ENCODE measurements at regions not wholly inside any gene's neighbourhood (a gene's known extent, or its start where the extent isn't known, plus 50 kb on each side); places are given as distances from the start of the nearest gene placed in this dataset.

- TF ChIP-seq EP300 (IDR thresholded peaks at IDR 0.05) (no peak), CTCF (IDR thresholded peaks at IDR 0.05) (no peak), POLR2A (IDR thresholded peaks at IDR 0.05; ENCODE audit: low read depth) (no peak)
These were observed 158.2 kb downstream of the AIPL1 start for GRCh38 chr17:6276711-6277110.

All from esophagus muscularis mucosa (tissue), 4 donors.